ENCODE measurements at regions not wholly inside any gene's neighbourhood (a gene's known extent, or its start where the extent isn't known, plus 50 kb on each side); places are given as distances from the start of the nearest gene placed in this dataset.
A peak's percentile ranks its signal among the peaks of the same experiment; 100 is the strongest.

DNA sequence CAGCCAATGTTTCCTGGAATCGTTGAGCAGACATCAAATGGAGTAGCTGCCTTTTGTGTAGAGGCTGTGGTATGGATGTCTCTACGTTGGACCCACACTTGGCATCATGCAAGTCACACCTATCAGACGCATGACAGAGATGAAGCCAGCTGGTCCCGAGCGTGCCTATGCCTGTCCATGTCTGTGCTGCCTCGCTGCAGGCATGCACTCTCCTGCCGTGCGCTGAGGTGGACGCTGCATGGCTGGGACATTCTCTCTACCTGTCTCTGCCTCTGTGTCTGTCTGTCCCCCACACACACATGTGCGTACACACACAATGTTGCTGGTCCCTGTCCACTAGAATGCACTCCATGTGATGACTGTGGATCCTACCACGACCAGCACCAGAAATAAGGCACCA, 514.2 kb upstream of the MYT1L start:
- no peak overlapping the region for H3K4me2 ChIP-seq
- no peaks in the 10 kb centered on the region for H3K4me1 ChIP-seq (replicated peaks; ENCODE audit: insufficient read depth)
- TF ChIP-seq EZH2 (IDR thresholded peaks at IDR 0.05; ENCODE audit: low read depth): no peak
- TF ChIP-seq, protein P1, sequence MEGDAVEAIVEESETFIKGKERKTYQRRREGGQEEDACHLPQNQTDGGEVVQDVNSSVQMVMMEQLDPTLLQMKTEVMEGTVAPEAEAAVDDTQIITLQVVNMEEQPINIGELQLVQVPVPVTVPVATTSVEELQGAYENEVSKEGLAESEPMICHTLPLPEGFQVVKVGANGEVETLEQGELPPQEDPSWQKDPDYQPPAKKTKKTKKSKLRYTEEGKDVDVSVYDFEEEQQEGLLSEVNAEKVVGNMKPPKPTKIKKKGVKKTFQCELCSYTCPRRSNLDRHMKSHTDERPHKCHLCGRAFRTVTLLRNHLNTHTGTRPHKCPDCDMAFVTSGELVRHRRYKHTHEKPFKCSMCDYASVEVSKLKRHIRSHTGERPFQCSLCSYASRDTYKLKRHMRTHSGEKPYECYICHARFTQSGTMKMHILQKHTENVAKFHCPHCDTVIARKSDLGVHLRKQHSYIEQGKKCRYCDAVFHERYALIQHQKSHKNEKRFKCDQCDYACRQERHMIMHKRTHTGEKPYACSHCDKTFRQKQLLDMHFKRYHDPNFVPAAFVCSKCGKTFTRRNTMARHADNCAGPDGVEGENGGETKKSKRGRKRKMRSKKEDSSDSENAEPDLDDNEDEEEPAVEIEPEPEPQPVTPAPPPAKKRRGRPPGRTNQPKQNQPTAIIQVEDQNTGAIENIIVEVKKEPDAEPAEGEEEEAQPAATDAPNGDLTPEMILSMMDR (conservative IDR thresholded peaks at IDR 0.05): no peak
- peaks cover 76% of the 10 kb centered on the region for H3K27me3 ChIP-seq (ENCODE audit: insufficient read depth, low read depth)
- no peaks in the 10 kb centered on the region for H3K9me2 ChIP-seq (ENCODE audit: insufficient read depth)
- no peak for DNase-seq
- ChIA-PET CTCF (no interaction called here), POLR2A (ENCODE audit: unreplicated experiment) (no interaction called here)
- no peaks in the 10 kb centered on the region for H3F3A ChIP-seq (ENCODE audit: insufficient read depth, low read depth)
- no peak overlapping the region for H3K27ac ChIP-seq
- H4K20me1 ChIP-seq (ENCODE audit: insufficient read depth): no peaks in the 10 kb centered on the region
- no peak overlapping the region for H3K4me3 ChIP-seq
- H3K36me3 ChIP-seq (ENCODE audit: low read depth): no peaks in the 10 kb centered on the region
- no TSS peak for BruUV-seq (replicated peaks)
- intact Hi-C loops (cut with micrococcal nuclease; ENCODE audit: unreplicated experiment): no loop called here
- no peaks in the 10 kb centered on the region for H3K9me3 ChIP-seq (ENCODE audit: insufficient read depth, low read depth)
- H2AFZ ChIP-seq: no peak overlapping the region
- no peaks in the 10 kb centered on the region for H3K79me2 ChIP-seq (ENCODE audit: low read depth)

DNA sequence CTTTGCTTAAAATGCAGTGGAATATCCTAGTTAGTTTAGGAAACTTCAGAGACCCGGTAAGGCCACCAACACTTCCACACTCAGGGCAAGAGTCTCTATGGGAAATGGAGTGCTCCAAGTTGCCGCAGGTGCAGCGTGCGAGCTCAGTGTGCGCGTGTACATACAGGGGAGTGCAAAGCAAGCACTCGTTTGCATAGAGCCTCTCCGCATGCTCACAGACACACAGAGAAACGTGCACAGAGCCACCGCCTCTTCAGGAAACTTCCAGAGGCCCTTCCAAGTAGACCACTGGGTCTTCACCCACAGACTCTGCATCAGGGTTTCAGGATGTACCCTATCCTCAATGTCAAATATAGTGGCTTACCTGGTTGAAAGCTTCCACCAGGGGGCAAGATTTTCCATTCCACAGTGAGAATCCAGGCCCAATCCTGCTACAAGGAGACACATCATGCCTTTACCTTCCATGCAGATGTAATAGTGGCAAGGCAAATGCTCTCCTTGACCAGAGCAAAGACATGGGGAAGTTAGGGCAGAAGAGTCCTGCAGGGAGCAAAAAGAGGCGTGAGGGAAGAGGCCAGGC, 513.0 kb upstream of the MYT1L start:
- Histone ChIP-seq H3K36me3 (ENCODE audit: low read depth) (no peaks in the 10 kb centered on the region), H3K9me3 (ENCODE audit: insufficient read depth, low read depth) (no peaks in the 10 kb centered on the region), H4K20me1 (ENCODE audit: insufficient read depth) (no peaks in the 10 kb centered on the region), H3K4me2 (no peak overlapping the region), H3F3A (ENCODE audit: insufficient read depth, low read depth) (no peaks in the 10 kb centered on the region), H3K4me1 (replicated peaks; ENCODE audit: insufficient read depth) (no peaks in the 10 kb centered on the region), H3K9me2 (ENCODE audit: insufficient read depth) (no peaks in the 10 kb centered on the region), H3K27ac (no peak overlapping the region), H3K79me2 (ENCODE audit: low read depth) (no peaks in the 10 kb centered on the region), H3K27me3 (ENCODE audit: insufficient read depth, low read depth) (peaks cover 76% of the 10 kb centered on the region), H2AFZ (no peak overlapping the region), H3K4me3 (no peak overlapping the region)
- ChIA-PET POLR2A (ENCODE audit: unreplicated experiment) (no interaction called here), CTCF (interaction anchor here (0.6 kb wide), 1 partner anchor 346 kb away, joined by 4 read pairs; no protein-coding TSS in a partner anchor)
- DNase-seq: no peak
- no TSS peak for BruUV-seq (replicated peaks)
- intact Hi-C loops (cut with micrococcal nuclease; ENCODE audit: unreplicated experiment): no loop called here
- TF ChIP-seq, protein P1 (conservative IDR thresholded peaks at IDR 0.05): peak; percentile 48
- no peak for TF ChIP-seq EZH2 (IDR thresholded peaks at IDR 0.05; ENCODE audit: low read depth)

DNA sequence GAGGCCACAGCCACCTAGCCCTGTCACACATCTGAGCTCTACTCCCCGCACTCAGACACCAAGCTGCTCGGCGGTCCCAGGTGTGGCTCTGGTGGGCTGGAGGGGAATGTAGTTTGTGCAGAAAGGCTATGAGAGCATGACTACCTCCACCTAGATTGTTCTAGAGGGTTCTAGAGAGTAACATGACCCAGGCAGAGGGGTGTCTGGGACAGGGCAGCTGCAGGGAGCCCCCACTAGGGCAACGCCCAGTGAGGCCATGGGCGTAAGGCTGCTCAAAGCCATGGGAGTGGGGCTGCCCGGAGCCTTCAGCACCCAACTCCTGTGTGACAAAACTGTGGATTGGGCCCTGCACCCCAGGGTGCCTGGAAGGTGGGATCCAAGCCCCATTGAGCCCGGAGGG, 511.4 kb upstream of the MYT1L start:
- TF ChIP-seq, protein P1 (conservative IDR thresholded peaks at IDR 0.05): no peak
- TF ChIP-seq EZH2 (IDR thresholded peaks at IDR 0.05; ENCODE audit: low read depth): no peak
- ChIA-PET CTCF (no interaction called here), POLR2A (ENCODE audit: unreplicated experiment) (no interaction called here)
- DNase-seq: no peak
- Histone ChIP-seq H3K27ac (no peak overlapping the region), H3K79me2 (ENCODE audit: low read depth) (no peaks in the 10 kb centered on the region), H3K9me3 (ENCODE audit: insufficient read depth, low read depth) (no peaks in the 10 kb centered on the region), H3K36me3 (ENCODE audit: low read depth) (no peaks in the 10 kb centered on the region), H2AFZ (no peak overlapping the region), H3K4me2 (no peak overlapping the region), H3K4me3 (no peak overlapping the region), H3K4me1 (replicated peaks; ENCODE audit: insufficient read depth) (no peaks in the 10 kb centered on the region), H3K9me2 (ENCODE audit: insufficient read depth) (no peaks in the 10 kb centered on the region), H3K27me3 (ENCODE audit: insufficient read depth, low read depth) (peaks cover 80% of the 10 kb centered on the region), H3F3A (ENCODE audit: insufficient read depth, low read depth) (no peaks in the 10 kb centered on the region), H4K20me1 (ENCODE audit: insufficient read depth) (no peaks in the 10 kb centered on the region)
- intact Hi-C loops (cut with micrococcal nuclease; ENCODE audit: unreplicated experiment): no loop called here
- no TSS peak for BruUV-seq (replicated peaks)

All from PC-9 (cell line).